ENCODE measurements at regions not wholly inside any gene's neighbourhood (a gene's known extent, or its start where the extent isn't known, plus 50 kb on each side); places are given as distances from the start of the nearest gene placed in this dataset.
A peak's percentile ranks its signal among the peaks of the same experiment; 100 is the strongest.

GRCh38 chr17:22694362-22695227 lies 1002.3 kb downstream of the KCNJ18 start:
- Mint-ChIP-seq H3K4me3 (no peak overlapping the region), H3K36me3 (ENCODE audit: low read depth) (no peaks in the 10 kb centered on the region), H3K9me3 (peaks cover 19% of the 10 kb centered on the region; the same call in 1 of the 2 replicates), H3K27ac (no peak overlapping the region), H3K27me3 (ENCODE audit: insufficient read depth) (peaks cover 3% of the 10 kb centered on the region), H3K4me1 (ENCODE audit: low read depth) (no peaks in the 10 kb centered on the region)
- no peak for DNase-seq
- TF ChIP-seq, protein P1, sequence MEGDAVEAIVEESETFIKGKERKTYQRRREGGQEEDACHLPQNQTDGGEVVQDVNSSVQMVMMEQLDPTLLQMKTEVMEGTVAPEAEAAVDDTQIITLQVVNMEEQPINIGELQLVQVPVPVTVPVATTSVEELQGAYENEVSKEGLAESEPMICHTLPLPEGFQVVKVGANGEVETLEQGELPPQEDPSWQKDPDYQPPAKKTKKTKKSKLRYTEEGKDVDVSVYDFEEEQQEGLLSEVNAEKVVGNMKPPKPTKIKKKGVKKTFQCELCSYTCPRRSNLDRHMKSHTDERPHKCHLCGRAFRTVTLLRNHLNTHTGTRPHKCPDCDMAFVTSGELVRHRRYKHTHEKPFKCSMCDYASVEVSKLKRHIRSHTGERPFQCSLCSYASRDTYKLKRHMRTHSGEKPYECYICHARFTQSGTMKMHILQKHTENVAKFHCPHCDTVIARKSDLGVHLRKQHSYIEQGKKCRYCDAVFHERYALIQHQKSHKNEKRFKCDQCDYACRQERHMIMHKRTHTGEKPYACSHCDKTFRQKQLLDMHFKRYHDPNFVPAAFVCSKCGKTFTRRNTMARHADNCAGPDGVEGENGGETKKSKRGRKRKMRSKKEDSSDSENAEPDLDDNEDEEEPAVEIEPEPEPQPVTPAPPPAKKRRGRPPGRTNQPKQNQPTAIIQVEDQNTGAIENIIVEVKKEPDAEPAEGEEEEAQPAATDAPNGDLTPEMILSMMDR (IDR thresholded peaks at IDR 0.05): peak; percentile 65

DNA sequence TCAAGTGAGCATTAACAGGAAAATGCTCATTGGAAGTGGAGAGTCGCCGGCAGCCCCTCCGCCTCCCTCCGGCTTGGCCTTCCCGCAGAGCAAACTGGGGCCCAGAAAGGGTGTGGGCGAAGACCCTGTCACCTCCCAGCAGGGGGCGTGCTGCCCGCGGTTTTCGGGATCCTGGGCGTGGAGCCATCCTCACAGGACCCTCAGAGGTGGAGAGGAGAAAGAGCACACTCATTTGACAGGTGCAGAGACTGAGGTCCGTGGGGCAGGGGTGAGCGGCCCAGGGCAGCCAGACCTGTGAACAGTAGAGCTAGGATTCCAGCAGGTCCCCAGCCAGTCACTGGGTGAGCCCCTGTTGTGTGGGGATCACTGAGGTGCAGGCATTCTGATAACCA lies 1002.9 kb downstream of the KCNJ18 start:
- no peaks in the 10 kb centered on the region for H3K4me1 Mint-ChIP-seq (ENCODE audit: low read depth)
- peaks cover 3% of the 10 kb centered on the region for H3K27me3 Mint-ChIP-seq (ENCODE audit: insufficient read depth)

DNA sequence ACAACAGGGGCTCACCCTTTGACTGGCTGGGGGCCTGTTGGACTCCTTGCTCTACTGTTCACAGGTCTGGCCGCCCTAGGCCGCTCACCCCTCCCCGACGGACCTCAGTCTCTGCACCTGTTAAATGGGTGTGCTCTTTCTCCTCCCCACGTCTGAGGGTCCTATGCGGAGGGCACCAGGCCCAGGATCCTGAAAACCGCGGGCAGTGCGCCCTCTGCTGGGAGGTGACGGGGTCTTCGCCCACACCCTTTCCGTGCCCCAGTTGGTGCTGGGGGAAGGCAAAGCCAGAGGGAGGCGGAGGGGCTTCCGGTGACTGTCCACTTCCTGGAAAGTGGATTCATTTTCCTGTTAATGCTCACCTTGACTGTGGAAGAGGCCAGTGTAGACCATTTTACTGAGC lies 1010.9 kb downstream of the KCNJ18 start:
- Mint-ChIP-seq H3K9me3 (peaks cover 4% of the 10 kb centered on the region; the same call in 1 of the 2 replicates), H3K4me1 (ENCODE audit: low read depth) (no peaks in the 10 kb centered on the region), H3K27ac (no peak overlapping the region), H3K4me3 (no peak overlapping the region), H3K36me3 (ENCODE audit: low read depth) (no peaks in the 10 kb centered on the region), H3K27me3 (ENCODE audit: insufficient read depth) (no peaks in the 10 kb centered on the region; the same call in none of the 2 replicates)
- DNase-seq: no peak
- TF ChIP-seq, protein P1 (IDR thresholded peaks at IDR 0.05): no peak; the same call in 1 of the 2 replicates

More for the DNA sequence above, 1002.9 kb downstream of the KCNJ18 start:
- no peak overlapping the region for H3K4me3 Mint-ChIP-seq
- no peak overlapping the region for H3K27ac Mint-ChIP-seq
- DNase-seq: no peak
- no peaks in the 10 kb centered on the region for H3K36me3 Mint-ChIP-seq (ENCODE audit: low read depth)
- peaks cover 19% of the 10 kb centered on the region; the same call in 1 of the 2 replicates for H3K9me3 Mint-ChIP-seq
- TF ChIP-seq, protein P1 (IDR thresholded peaks at IDR 0.05): no peak

GRCh38 chr17:22703786-22704441 lies 1011.6 kb downstream of the KCNJ18 start:
- Mint-ChIP-seq H3K36me3 (ENCODE audit: low read depth) (no peaks in the 10 kb centered on the region), H3K9me3 (no peaks in the 10 kb centered on the region; the same call in 1 of the 2 replicates), H3K4me1 (ENCODE audit: low read depth) (no peaks in the 10 kb centered on the region), H3K27ac (no peak overlapping the region), H3K27me3 (ENCODE audit: insufficient read depth) (no peaks in the 10 kb centered on the region; the same call in none of the 2 replicates), H3K4me3 (no peak overlapping the region)
- no peak for DNase-seq
- TF ChIP-seq, protein P1 (IDR thresholded peaks at IDR 0.05): peak; percentile 40; the same call in 1 of the 2 replicates

- no peaks in the 10 kb centered on the region for H3K36me3 Mint-ChIP-seq (ENCODE audit: low read depth)
These were observed 1012.4 kb downstream of the KCNJ18 start for GRCh38 chr17:22704674-22705073.

More at GRCh38 chr17:22704674-22705073, 1012.4 kb downstream of the KCNJ18 start:
- TF ChIP-seq, protein P1 (IDR thresholded peaks at IDR 0.05): no peak
- Mint-ChIP-seq H3K4me3 (no peak overlapping the region), H3K27ac (no peak overlapping the region), H3K27me3 (ENCODE audit: insufficient read depth) (no peaks in the 10 kb centered on the region; the same call in 1 of the 2 replicates), H3K4me1 (ENCODE audit: low read depth) (no peaks in the 10 kb centered on the region), H3K9me3 (peaks cover 4% of the 10 kb centered on the region; the same call in 1 of the 2 replicates)
- DNase-seq: no peak

Data from HFFc6 (cell line).